Uterus (tissue), 3 donors: ENCODE measurements at regions not wholly inside any gene's neighbourhood (a gene's known extent, or its start where the extent isn't known, plus 50 kb on each side); places are given as distances from the start of the nearest gene placed in this dataset.

Source experiments
- DNase-seq, 2 donors: peaks; one replicate each; pipeline ENCODE4 v3.0.0-alpha.2; 2019 to 2020
- H3K27ac ChIP-seq, 2 donors: fragments of 200-600 bp; sonication (generic); 1 replicate in 1 of 2; 2 replicates in 1 of 2; pipeline ENCODE4 v1.5.1; 2016 to 2018
- H3K27me3 ChIP-seq, 2 donors: fragments of 200-600 bp; sonication (generic); one replicate each; pipeline ENCODE4 v1.5.1; 2018 to 2019; ENCODE audit warnings: control low read depth in 1 of 2
- H3K36me3 ChIP-seq, 2 donors: fragments of 200-600 bp; sonication (generic); one replicate each; pipeline ENCODE4 v1.5.1; 2019; ENCODE audit warnings: control low read depth in 1 of 2
- H3K4me1 ChIP-seq, 2 donors: fragments of 200-600 bp; sonication (generic); one replicate each; pipeline ENCODE4 v1.5.1; 2018 to 2019; ENCODE audit warnings: control low read depth in 1 of 2
- H3K4me3 ChIP-seq, 2 donors: fragments of 200-600 bp; sonication (generic); 1 replicate in 1 of 2; 2 replicates in 1 of 2; pipeline ENCODE4 v1.5.1; 2018 to 2019; ENCODE audit warnings: mild to moderate bottlenecking in 1 of 2
- H3K9me3 ChIP-seq, 2 donors: fragments of 200-600 bp; sonication (generic); one replicate each; pipeline ENCODE4 v1.5.1; 2019; ENCODE audit warnings: control low read depth in 1 of 2
- CTCF ChIP-seq, 4 experiments: fragments of 200-600 bp in 2 of 4; fragments of 450-650 bp in 2 of 4; sonication (generic) in 2 of 4; IDR thresholded peaks; one replicate each; pipeline ENCODE4 v1.5.1; 2016 to 2019; ENCODE audit warnings: antibody characterized with exemption in 4 of 4, mild to moderate bottlenecking in 2 of 4, moderate library complexity in 1 of 4
- POLR2A ChIP-seq, 2 donors: fragments of 450-650 bp; IDR thresholded peaks; one replicate each; pipeline ENCODE4 v1.6.1; 2016; ENCODE audit warnings: antibody characterized with exemption in 2 of 2, mild to moderate bottlenecking in 1 of 2, moderate library complexity in 1 of 2
- intact Hi-C: fragments of 100-400 bp; cut with DNase I; formaldehyde crosslinking; loops from one replicate; pipeline ENCODE4 v1.15.1; 2023; ENCODE audit warnings: low total_unique reads
- donor health status: DM: yes; HTN: yes; CAD: no.

- no peak for TF ChIP-seq CTCF (IDR thresholded peaks at IDR 0.05)
- no peak for TF ChIP-seq POLR2A (IDR thresholded peaks at IDR 0.05)
- no peaks in the 10 kb centered on the region for H3K9me3 ChIP-seq
- H3K36me3 ChIP-seq: no peaks in the 10 kb centered on the region
- H3K27me3 ChIP-seq: no peaks in the 10 kb centered on the region
- intact Hi-C loops: no loop called here
- no peaks in the 10 kb centered on the region for H3K4me1 ChIP-seq
- H3K27ac ChIP-seq: no peak overlapping the region
- no peak overlapping the region for H3K4me3 ChIP-seq
- no peak for DNase-seq
Measured at GRCh38 chr2:57527685-57528084, 518.9 kb upstream of the VRK2 start.

- H3K9me3 ChIP-seq: no peaks in the 10 kb centered on the region
- H3K4me1 ChIP-seq: no peaks in the 10 kb centered on the region
- TF ChIP-seq POLR2A (IDR thresholded peaks at IDR 0.05): no peak
- TF ChIP-seq CTCF (IDR thresholded peaks at IDR 0.05): no peak
- H3K4me3 ChIP-seq: no peak overlapping the region
- no peaks in the 10 kb centered on the region for H3K36me3 ChIP-seq
- intact Hi-C loops: no loop called here
- DNase-seq: no peak
- H3K27me3 ChIP-seq: no peaks in the 10 kb centered on the region
- H3K27ac ChIP-seq: no peak overlapping the region
Measured at GRCh38 chr2:57528499-57528898, 518.1 kb upstream of the VRK2 start.

- no peaks in the 10 kb centered on the region for H3K36me3 ChIP-seq
- H3K4me3 ChIP-seq: no peak overlapping the region
- TF ChIP-seq POLR2A (IDR thresholded peaks at IDR 0.05) (no peak), CTCF (IDR thresholded peaks at IDR 0.05) (no peak)
- no peaks in the 10 kb centered on the region for H3K27me3 ChIP-seq
- DNase-seq: no peak
- no peaks in the 10 kb centered on the region for H3K4me1 ChIP-seq
- intact Hi-C loops: no loop called here
- H3K9me3 ChIP-seq: no peaks in the 10 kb centered on the region
- no peak overlapping the region for H3K27ac ChIP-seq
Measured at GRCh38 chr2:57534358-57534757, 512.2 kb upstream of the VRK2 start.

- no peaks in the 10 kb centered on the region for H3K9me3 ChIP-seq
- no peak for TF ChIP-seq CTCF (IDR thresholded peaks at IDR 0.05)
- no peak for TF ChIP-seq POLR2A (IDR thresholded peaks at IDR 0.05)
- H3K4me1 ChIP-seq: no peaks in the 10 kb centered on the region
Measured at GRCh38 chr2:57536535-57537231, 509.9 kb upstream of the VRK2 start.

GRCh38 chr2:57539761-57540160 is 506.8 kb upstream of the VRK2 start:
- no peaks in the 10 kb centered on the region for H3K4me1 ChIP-seq
- H3K9me3 ChIP-seq: no peaks in the 10 kb centered on the region
- no peak for DNase-seq
- H3K36me3 ChIP-seq: no peaks in the 10 kb centered on the region
- intact Hi-C loops: no loop called here
- H3K4me3 ChIP-seq: no peak overlapping the region
- H3K27ac ChIP-seq: no peak overlapping the region
- TF ChIP-seq POLR2A (IDR thresholded peaks at IDR 0.05) (no peak), CTCF (IDR thresholded peaks at IDR 0.05) (no peak)
- no peaks in the 10 kb centered on the region for H3K27me3 ChIP-seq

More at GRCh38 chr2:57536535-57537231, 509.9 kb upstream of the VRK2 start:
- Histone ChIP-seq H3K36me3 (no peaks in the 10 kb centered on the region), H3K4me3 (no peak overlapping the region), H3K27ac (no peak overlapping the region), H3K27me3 (no peaks in the 10 kb centered on the region)
- no peak for DNase-seq
- intact Hi-C loops: no loop called here
